GM19468 (cell line): ENCODE measurements at regions not wholly inside any gene's neighbourhood (a gene's known extent, or its start where the extent isn't known, plus 50 kb on each side); places are given as distances from the start of the nearest gene placed in this dataset.
"Not testable (repeated sequence)": the region's sequence is repeated elsewhere in the genome, so short reads cannot be mapped to it uniquely, and the experiment has no call there.

Experiments used
- ATAC-seq: cut with Tn5 transposase; IDR thresholded peaks from one replicate; pipeline ENCODE4 v1.9.1; 2021; ENCODE audit warnings: mild to moderate bottlenecking, moderate library complexity, moderate number of reproducible peaks; ENCODE audit not compliant: unreplicated experiment; ENCODE audit errors: extremely low read depth

DNA sequence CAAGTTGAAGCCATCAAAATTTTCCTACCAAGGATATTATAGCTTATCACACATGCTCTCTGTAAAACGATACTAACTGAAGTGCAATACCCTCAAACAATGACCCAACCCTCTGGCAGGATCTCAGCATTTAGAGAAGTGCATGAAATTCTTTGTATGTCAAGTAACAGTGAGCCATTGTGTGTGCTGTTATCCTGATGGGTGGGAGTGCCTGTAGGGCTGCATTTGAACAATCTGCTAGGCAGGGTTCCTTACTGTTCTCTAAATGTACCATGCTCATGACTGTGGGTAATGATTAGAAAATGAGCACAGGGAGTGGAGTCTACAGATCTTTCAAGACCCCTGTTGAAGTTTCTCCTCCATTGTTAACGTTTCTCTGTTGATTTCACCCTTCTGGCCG, 398.1 kb downstream of the NSUN3 start:
- ATAC-seq, result no peak

DNA sequence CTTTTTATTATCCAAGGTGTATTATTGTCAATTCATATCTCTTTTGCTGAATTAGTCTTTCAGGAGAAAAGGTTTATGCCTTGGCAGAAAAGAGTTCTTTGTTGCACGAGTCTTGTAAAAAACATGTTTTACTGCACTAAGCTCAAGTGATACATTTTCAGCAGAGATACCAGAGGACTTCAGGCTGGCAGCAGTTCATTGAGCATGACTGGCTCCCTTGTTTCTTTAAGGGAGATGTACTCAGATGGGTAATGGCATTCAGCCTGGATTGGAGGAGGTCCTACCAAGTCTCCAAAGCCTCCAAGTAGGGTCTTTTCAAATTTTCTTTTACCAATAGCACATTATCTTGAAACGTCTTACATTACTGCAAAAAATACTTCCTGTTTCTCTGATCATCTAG, 400.1 kb downstream of the NSUN3 start:
- no peak for ATAC-seq

GRCh38 chr3:94472511-94472910, 409.6 kb downstream of the NSUN3 start:
- ATAC-seq, result no peak

- ATAC-seq, result no peak
Measured at GRCh38 chr3:94481226-94481898, 418.5 kb downstream of the NSUN3 start.

DNA sequence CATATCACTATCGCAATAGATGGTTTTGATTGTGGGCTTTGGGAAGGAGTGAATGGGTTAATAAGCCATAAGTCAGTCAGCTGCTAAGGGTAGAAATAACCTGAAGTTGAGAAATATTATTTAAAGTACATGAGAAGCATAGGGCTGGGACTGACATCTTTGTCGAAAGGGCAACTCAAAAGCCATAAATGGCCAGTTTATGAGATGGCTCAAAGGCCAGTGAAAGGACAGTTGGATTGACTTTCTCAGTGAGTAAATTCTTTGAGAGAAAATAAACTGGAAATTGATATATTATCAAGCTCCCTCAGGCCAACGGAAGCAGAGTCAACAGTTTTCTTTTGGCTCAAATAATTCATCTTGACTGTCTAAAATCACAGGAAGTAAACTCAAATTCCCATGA, 419.8 kb downstream of the NSUN3 start:
- ATAC-seq, result no peak

DNA sequence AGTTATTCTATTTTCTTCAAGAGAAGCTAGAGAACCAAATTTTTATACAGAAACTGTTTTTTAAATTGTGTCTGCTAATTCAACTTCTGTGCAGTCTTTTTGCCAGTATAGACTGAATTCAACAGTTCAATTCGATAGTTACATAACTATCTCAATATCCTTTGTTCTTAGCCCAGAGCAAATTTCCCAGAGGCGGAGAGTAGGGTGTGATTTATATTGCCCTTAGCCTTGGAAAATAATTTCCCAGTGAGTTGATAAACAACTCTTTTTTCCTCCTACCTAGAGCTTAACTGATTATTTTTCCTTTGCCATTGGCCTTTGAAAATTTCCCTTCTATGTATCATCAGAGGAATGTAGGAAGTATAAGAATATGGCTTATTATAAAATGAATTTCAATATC, 420.5 kb downstream of the NSUN3 start:
- ATAC-seq, result no peak

DNA sequence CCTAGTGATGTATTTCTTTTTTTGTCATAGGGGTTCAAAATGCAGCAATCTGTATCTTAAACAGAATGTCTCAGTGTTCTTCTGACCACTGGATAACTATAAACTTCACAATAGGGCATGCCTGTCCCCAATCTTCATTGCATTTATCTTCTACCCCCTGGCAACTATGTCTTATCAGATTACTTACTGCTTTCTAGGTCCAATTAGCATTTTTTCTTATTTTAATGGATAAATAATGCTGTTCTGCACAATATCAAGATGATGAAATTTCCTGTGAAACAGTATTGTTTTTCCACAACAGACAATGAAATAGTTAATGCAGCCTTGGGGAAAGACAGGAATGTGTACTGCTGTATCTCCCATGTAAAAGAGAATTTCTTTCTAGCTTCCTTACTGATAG, 432.1 kb downstream of the NSUN3 start:
- no peak for ATAC-seq

DNA sequence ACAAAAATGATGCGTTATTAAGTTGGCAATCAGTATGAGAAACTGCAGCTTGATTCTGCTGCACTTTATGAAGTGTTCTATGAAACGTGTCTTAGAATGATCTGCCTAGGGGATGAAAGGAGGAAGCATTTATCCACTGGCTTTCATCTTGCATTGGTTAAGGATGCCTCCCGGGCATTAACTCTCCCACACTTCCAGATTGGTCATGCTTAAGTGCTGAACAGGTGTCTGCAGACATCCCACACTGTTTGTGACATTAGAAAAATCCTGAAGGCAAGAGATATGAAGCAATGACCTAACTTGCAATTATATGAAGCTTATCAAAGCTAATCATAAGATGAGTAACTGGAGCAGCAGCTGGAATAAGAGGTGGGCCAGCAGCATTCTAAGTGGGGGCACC, 437.3 kb downstream of the NSUN3 start:
- ATAC-seq, result no peak

- ATAC-seq, result not testable (repeated sequence)
Measured at GRCh38 chr3:94507354-94507753, 444.5 kb downstream of the NSUN3 start.

DNA sequence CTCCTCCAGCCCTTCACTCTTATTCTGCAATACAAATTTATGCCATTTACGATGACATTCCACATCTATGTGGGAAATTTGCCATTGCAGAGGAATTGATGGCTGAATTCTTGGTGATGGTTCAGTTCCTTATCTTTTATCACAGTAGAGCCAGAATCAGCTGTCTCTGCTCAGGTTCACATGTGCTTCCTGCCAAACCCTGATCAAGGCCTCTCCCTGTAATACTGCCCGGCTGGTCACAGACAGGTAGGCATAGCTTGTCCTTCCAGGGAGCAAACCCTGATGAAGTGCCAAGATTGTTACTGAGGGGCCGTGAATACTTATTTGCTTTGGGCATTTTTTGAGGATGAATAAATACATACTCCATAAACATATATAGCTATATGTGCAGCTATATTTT, 450.0 kb downstream of the NSUN3 start:
- no peak for ATAC-seq

DNA sequence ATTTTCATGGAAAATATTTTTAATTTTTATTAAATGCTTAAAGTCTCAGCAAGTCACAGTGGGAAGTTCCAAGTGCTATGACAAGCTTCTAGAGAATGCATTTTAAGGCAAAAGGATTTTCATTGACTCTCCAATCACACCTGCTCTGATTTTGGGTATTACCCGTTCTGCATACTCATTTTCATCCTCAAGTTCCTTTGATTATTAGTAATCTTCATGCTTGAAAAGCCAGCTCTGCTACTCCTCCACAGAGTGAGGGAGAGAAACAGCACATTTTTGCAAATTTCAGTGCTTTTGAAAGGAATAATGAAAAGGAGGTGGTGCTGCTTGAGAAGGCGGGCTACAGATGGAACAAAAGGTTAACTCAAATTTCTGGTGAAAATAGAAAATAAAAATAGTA, 450.7 kb downstream of the NSUN3 start:
- no peak for ATAC-seq

GRCh38 chr3:94515983-94516382, 453.1 kb downstream of the NSUN3 start:
- no peak for ATAC-seq

GRCh38 chr3:94520364-94520763, 457.5 kb downstream of the NSUN3 start:
- no peak for ATAC-seq

DNA sequence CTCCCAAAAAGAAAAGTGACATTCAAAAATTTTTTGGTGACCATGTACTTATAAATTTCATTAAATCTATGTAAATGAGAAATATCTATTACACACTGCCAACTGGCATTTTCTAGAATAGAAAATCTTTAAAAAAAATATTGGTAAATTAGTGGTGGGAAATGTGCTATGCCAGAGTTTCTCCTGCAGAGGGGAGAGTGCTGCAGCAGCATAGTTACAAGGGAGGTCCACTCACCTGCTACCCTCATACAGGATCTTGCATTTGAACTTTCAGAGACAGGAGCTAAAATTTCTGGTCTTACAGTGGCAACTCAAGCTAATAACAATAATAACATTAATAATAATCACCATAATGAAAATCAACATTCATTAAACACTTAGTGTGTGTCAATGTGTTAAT, 459.6 kb downstream of the NSUN3 start:
- ATAC-seq, result no peak

DNA sequence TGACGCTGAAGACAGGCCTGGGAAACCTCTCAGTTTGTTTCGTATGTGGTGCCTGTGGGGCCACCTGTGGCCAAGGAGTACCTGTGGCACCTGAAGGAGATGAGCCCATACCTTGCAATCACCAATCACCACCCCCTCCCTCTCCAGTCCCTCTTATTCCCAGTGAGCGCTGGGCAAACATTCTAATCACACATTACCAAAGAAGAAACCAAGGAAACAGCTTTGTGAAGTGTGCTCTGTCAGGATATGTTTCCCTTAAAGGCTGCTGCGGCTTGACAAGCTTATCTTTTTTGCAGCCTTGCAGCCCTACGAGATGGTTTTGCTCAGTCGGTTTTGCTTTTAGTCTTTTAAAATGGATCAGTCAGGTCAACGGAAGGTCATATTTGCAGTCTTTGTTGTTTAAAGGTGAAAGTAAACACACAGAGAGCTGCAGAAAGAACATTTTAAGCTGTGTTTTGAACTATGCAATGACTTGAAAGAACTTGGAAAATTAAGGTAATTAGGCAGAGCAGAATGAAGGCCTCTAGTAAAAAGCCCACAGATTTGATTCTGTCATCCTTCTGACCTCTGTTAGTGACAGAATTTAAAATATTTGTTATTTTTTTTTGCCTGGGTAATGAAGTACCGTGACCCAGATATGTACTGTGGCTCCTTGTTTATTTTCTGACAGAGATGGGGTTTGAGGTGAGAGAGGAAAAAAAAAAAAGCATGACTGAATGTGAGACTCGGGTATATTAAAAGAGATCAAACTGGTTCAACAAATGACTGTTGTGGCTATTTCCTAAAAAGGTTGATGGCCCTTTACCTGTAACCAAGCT, 461.4 kb downstream of the NSUN3 start:
- no peak for ATAC-seq

DNA sequence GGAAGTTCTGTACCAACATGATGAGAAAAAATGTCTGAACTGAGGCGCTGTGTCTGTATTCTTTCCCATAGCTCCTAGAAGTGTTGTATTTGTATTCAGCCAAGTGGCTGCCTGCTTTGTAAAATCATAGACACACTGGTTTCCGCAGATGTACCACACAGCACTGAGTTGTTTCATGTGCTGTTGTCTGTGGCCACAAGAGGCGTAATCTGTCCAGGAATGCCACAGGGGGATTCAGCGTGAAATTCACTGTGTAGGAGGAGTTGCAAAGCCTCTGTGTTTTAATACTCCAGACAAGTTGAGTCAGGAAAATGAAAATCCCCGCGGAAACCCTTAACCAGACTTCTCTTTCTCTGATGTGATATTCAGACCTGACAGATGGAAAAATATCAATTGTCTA, 462.2 kb downstream of the NSUN3 start:
- ATAC-seq, result no peak

DNA sequence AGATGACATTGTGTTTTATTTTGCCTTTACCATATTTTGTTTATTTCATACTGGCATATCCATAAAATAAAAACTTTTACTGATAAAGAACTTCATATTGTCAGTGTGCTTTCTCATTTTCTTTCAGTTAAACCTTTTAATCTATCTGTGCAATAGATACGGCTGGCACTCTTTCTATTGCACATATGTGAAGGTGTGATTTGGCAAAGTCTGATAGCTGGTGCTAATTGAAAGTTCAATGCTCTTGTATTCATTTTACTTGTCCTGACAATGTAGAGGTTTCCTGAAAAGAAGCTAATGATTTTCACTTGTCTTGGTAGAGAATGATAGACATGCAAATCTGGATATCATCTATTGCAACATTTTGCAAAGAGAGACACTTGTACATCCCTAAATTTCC, 467.0 kb downstream of the NSUN3 start:
- no peak for ATAC-seq

- no peak for ATAC-seq
Measured at GRCh38 chr3:94532951-94533350, 470.1 kb downstream of the NSUN3 start.

GRCh38 chr3:94539937-94540336, 477.1 kb downstream of the NSUN3 start:
- ATAC-seq, result no peak

DNA sequence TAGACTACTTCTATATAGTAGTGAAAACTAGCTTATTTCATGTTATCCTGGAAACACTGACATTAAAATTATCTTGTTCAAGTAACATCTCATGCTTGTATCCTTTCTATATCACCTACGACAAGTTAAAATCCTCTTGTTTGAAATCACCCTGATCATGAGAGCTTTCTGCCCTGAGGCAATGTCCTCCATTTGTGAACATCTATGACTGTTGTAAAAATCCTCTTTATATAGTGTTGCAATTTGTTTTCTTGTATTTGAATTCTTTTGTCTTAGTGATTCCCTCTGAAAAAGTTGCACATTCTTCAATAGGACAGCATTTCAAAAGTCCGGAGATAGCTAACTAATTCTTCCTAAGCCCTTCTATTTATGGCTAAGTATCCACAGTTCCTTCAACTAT, 480.3 kb downstream of the NSUN3 start:
- no peak for ATAC-seq

DNA sequence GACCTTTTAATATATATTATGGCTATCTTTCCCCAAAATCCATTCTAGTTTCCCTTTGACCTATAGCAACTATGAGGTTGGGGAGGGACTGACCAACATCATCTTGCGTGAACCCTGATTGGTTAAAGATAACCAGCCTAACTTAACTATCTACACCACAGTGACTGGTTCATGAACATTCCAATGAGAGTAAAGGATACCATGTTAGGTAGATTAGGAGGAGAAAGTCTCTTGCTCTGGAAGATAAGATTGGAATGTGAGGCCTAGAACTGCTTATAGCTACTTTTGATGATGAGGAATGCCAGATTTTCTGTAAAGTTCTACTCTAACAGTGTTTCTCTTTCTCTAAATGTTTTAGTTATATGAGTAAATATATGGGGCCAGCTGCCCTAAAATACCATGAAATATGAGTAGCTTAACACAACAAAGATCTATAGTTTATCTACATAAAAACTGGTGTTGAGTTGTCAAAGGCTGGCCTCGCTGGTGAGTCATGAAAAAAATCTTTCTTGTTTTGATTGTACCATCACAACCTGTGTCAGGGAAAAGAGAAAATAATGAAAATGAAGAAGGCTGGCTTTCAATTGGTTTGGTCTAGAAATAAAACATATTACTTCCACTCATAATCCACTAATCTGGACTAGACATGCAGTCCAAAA, 481.4 kb downstream of the NSUN3 start:
- no peak for ATAC-seq
